ENCODE measurements at regions not wholly inside any gene's neighbourhood (a gene's known extent, or its start where the extent isn't known, plus 50 kb on each side); places are given as distances from the start of the nearest gene placed in this dataset.
A peak's percentile ranks its signal among the peaks of the same experiment; 100 is the strongest.
"Not testable (repeated sequence)": the region's sequence is repeated elsewhere in the genome, so short reads cannot be mapped to it uniquely, and the experiment has no call there.

GRCh38 chr22:45077826-45078334 is 68.1 kb upstream of the PHF21B start:
- Histone ChIP-seq H3K4me3 (ENCODE audit: low read length in 2 of 2) (no peak overlapping the region), H3K27ac (ENCODE audit: low read depth in 1 of 2, low read length in 1 of 2) (no peak overlapping the region), H3K4me1 (ENCODE audit: control insufficient read depth in 2 of 2, insufficient read depth in 2 of 2, low read length in 2 of 2) (no peaks in the 10 kb centered on the region), H3K9me3 (ENCODE audit: control insufficient read depth in 2 of 2, insufficient read depth in 1 of 2, low read length in 1 of 2) (peaks cover 3% of the 10 kb centered on the region in 2 donors), H3K36me3 (ENCODE audit: control insufficient read depth in 2 of 2, insufficient read depth in 2 of 2, low read length in 1 of 2) (no peaks in the 10 kb centered on the region), H3K27me3 (ENCODE audit: control insufficient read depth in 2 of 2, insufficient read depth in 1 of 2, low read length in 1 of 2) (peaks cover 0 to 43% of the 10 kb centered on the region in 2 donors)
- DNase-seq (ENCODE audit: low read depth in 6 of 9, low spot score in 9 of 9), result no peak
- 64% methylated on average over 25 of the region's 25 CpGs for WGBS

- Histone ChIP-seq H3K27me3 (ENCODE audit: control insufficient read depth in 2 of 2, insufficient read depth in 1 of 2, low read length in 1 of 2) (peaks cover 0 to 10% of the 10 kb centered on the region in 2 donors), H3K4me3 (ENCODE audit: low read length in 2 of 2) (no peak overlapping the region), H3K4me1 (ENCODE audit: control insufficient read depth in 2 of 2, insufficient read depth in 2 of 2, low read length in 2 of 2) (no peaks in the 10 kb centered on the region), H3K36me3 (ENCODE audit: control insufficient read depth in 2 of 2, insufficient read depth in 2 of 2, low read length in 1 of 2) (no peaks in the 10 kb centered on the region), H3K27ac (ENCODE audit: low read depth in 1 of 2, low read length in 1 of 2) (no peak overlapping the region), H3K9me3 (ENCODE audit: control insufficient read depth in 2 of 2, insufficient read depth in 1 of 2, low read length in 1 of 2) (peaks cover 0 to 3% of the 10 kb centered on the region in 2 donors)
- peak in 2 of 9 donors; percentile 35 to 39 for DNase-seq (ENCODE audit: low read depth in 6 of 9, low spot score in 9 of 9)
- 45% methylated on average over 9 of the region's 9 CpGs for WGBS
These were observed 73.0 kb upstream of the PHF21B start for GRCh38 chr22:45082795-45083194.

GRCh38 chr22:45083659-45084305 is 74.0 kb upstream of the PHF21B start:
- Histone ChIP-seq H3K4me1 (ENCODE audit: control insufficient read depth in 2 of 2, insufficient read depth in 2 of 2, low read length in 2 of 2) (no peaks in the 10 kb centered on the region), H3K27me3 (ENCODE audit: control insufficient read depth in 2 of 2, insufficient read depth in 1 of 2, low read length in 1 of 2) (no peaks in the 10 kb centered on the region), H3K27ac (ENCODE audit: low read depth in 1 of 2, low read length in 1 of 2) (no peak overlapping the region), H3K9me3 (ENCODE audit: control insufficient read depth in 2 of 2, insufficient read depth in 1 of 2, low read length in 1 of 2) (peaks cover 0 to 3% of the 10 kb centered on the region in 2 donors), H3K36me3 (ENCODE audit: control insufficient read depth in 2 of 2, insufficient read depth in 2 of 2, low read length in 1 of 2) (no peaks in the 10 kb centered on the region), H3K4me3 (ENCODE audit: low read length in 2 of 2) (no peak overlapping the region)
- no peak for DNase-seq (ENCODE audit: low read depth in 6 of 9, low spot score in 9 of 9)
- WGBS, result 95% methylated on average over 6 of the region's 6 CpGs

GRCh38 chr22:45084400-45084920 is 74.7 kb upstream of the PHF21B start:
- no peak for DNase-seq (ENCODE audit: low read depth in 6 of 9, low spot score in 9 of 9)
- H3K36me3 ChIP-seq (ENCODE audit: control insufficient read depth in 2 of 2, insufficient read depth in 2 of 2, low read length in 1 of 2), result no peaks in the 10 kb centered on the region
- H3K9me3 ChIP-seq (ENCODE audit: control insufficient read depth in 2 of 2, insufficient read depth in 1 of 2, low read length in 1 of 2), result peaks cover 0 to 2% of the 10 kb centered on the region in 2 donors
- H3K4me1 ChIP-seq (ENCODE audit: control insufficient read depth in 2 of 2, insufficient read depth in 2 of 2, low read length in 2 of 2), result no peaks in the 10 kb centered on the region
- H3K27me3 ChIP-seq (ENCODE audit: control insufficient read depth in 2 of 2, insufficient read depth in 1 of 2, low read length in 1 of 2), result no peaks in the 10 kb centered on the region
- no peak overlapping the region for H3K4me3 ChIP-seq (ENCODE audit: low read length in 2 of 2)
- no peak overlapping the region for H3K27ac ChIP-seq (ENCODE audit: low read depth in 1 of 2, low read length in 1 of 2)
- 97% methylated on average over 5 of the region's 5 CpGs for WGBS

GRCh38 chr22:45087802-45088201 is 75.9 kb upstream of the NUP50 start:
- no peaks in the 10 kb centered on the region for H3K36me3 ChIP-seq (ENCODE audit: control insufficient read depth in 2 of 2, insufficient read depth in 2 of 2, low read length in 1 of 2)
- H3K4me1 ChIP-seq (ENCODE audit: control insufficient read depth in 2 of 2, insufficient read depth in 2 of 2, low read length in 2 of 2), result no peaks in the 10 kb centered on the region
- no peak for DNase-seq (ENCODE audit: low read depth in 6 of 9, low spot score in 9 of 9)
- no peak overlapping the region for H3K27ac ChIP-seq (ENCODE audit: low read depth in 1 of 2, low read length in 1 of 2)
- H3K9me3 ChIP-seq (ENCODE audit: control insufficient read depth in 2 of 2, insufficient read depth in 1 of 2, low read length in 1 of 2), result no peaks in the 10 kb centered on the region
- WGBS, result 96% methylated on average over 5 of the region's 5 CpGs
- no peak overlapping the region for H3K4me3 ChIP-seq (ENCODE audit: low read length in 2 of 2)
- peaks cover 0 to 10% of the 10 kb centered on the region in 2 donors for H3K27me3 ChIP-seq (ENCODE audit: control insufficient read depth in 2 of 2, insufficient read depth in 1 of 2, low read length in 1 of 2)

GRCh38 chr22:45088576-45088975 is 75.1 kb upstream of the NUP50 start:
- Histone ChIP-seq H3K4me3 (ENCODE audit: low read length in 2 of 2) (no peak overlapping the region), H3K27me3 (ENCODE audit: control insufficient read depth in 2 of 2, insufficient read depth in 1 of 2, low read length in 1 of 2) (peaks cover 0 to 10% of the 10 kb centered on the region in 2 donors), H3K9me3 (ENCODE audit: control insufficient read depth in 2 of 2, insufficient read depth in 1 of 2, low read length in 1 of 2) (no peaks in the 10 kb centered on the region), H3K4me1 (ENCODE audit: control insufficient read depth in 2 of 2, insufficient read depth in 2 of 2, low read length in 2 of 2) (no peaks in the 10 kb centered on the region), H3K27ac (ENCODE audit: low read depth in 1 of 2, low read length in 1 of 2) (no peak overlapping the region), H3K36me3 (ENCODE audit: control insufficient read depth in 2 of 2, insufficient read depth in 2 of 2, low read length in 1 of 2) (no peaks in the 10 kb centered on the region)
- DNase-seq (ENCODE audit: low read depth in 6 of 9, low spot score in 9 of 9), result no peak
- WGBS, result 76% methylated on average over 2 of the region's 2 CpGs

- DNase-seq (ENCODE audit: low read depth in 6 of 9, low spot score in 9 of 9), result no peak
- Histone ChIP-seq H3K4me1 (ENCODE audit: control insufficient read depth in 2 of 2, insufficient read depth in 2 of 2, low read length in 2 of 2) (no peaks in the 10 kb centered on the region), H3K27me3 (ENCODE audit: control insufficient read depth in 2 of 2, insufficient read depth in 1 of 2, low read length in 1 of 2) (peaks cover 0 to 10% of the 10 kb centered on the region in 2 donors), H3K27ac (ENCODE audit: low read depth in 1 of 2, low read length in 1 of 2) (no peak overlapping the region), H3K36me3 (ENCODE audit: control insufficient read depth in 2 of 2, insufficient read depth in 2 of 2, low read length in 1 of 2) (no peaks in the 10 kb centered on the region), H3K9me3 (ENCODE audit: control insufficient read depth in 2 of 2, insufficient read depth in 1 of 2, low read length in 1 of 2) (no peaks in the 10 kb centered on the region), H3K4me3 (ENCODE audit: low read length in 2 of 2) (no peak overlapping the region)
- WGBS, result 50% methylated on average over 10 of the region's 10 CpGs
These were observed 73.2 kb upstream of the NUP50 start for GRCh38 chr22:45090497-45090910.

- H3K4me3 ChIP-seq (ENCODE audit: low read length in 2 of 2), result no peak overlapping the region
These were observed 72.4 kb upstream of the NUP50 start for GRCh38 chr22:45091254-45091854.

GRCh38 chr22:45091875-45092274 is 71.8 kb upstream of the NUP50 start:
- not testable (repeated sequence) for H3K27ac ChIP-seq (ENCODE audit: low read depth in 1 of 2, low read length in 1 of 2); DNase-seq (ENCODE audit: low read depth in 6 of 9, low spot score in 9 of 9); H3K9me3 ChIP-seq (ENCODE audit: control insufficient read depth in 2 of 2, insufficient read depth in 1 of 2, low read length in 1 of 2); H3K36me3 ChIP-seq (ENCODE audit: control insufficient read depth in 2 of 2, insufficient read depth in 2 of 2, low read length in 1 of 2); H3K4me1 ChIP-seq (ENCODE audit: control insufficient read depth in 2 of 2, insufficient read depth in 2 of 2, low read length in 2 of 2); H3K4me3 ChIP-seq (ENCODE audit: low read length in 2 of 2)
- H3K27me3 ChIP-seq (ENCODE audit: control insufficient read depth in 2 of 2, insufficient read depth in 1 of 2, low read length in 1 of 2), result peaks cover 0 to 12% of the 10 kb centered on the region in 2 donors
- whole genome bisulfite sequencing, result 93% methylated on average over 20 of the region's 20 CpGs

More at GRCh38 chr22:45091254-45091854, 72.4 kb upstream of the NUP50 start:
- DNase-seq (ENCODE audit: low read depth in 6 of 9, low spot score in 9 of 9), result no peak
- Histone ChIP-seq H3K27me3 (ENCODE audit: control insufficient read depth in 2 of 2, insufficient read depth in 1 of 2, low read length in 1 of 2) (peaks cover 0 to 12% of the 10 kb centered on the region in 2 donors), H3K27ac (ENCODE audit: low read depth in 1 of 2, low read length in 1 of 2) (no peak overlapping the region), H3K9me3 (ENCODE audit: control insufficient read depth in 2 of 2, insufficient read depth in 1 of 2, low read length in 1 of 2) (no peaks in the 10 kb centered on the region), H3K36me3 (ENCODE audit: control insufficient read depth in 2 of 2, insufficient read depth in 2 of 2, low read length in 1 of 2) (no peaks in the 10 kb centered on the region), H3K4me1 (ENCODE audit: control insufficient read depth in 2 of 2, insufficient read depth in 2 of 2, low read length in 2 of 2) (no peaks in the 10 kb centered on the region)
- WGBS, result 87% methylated on average over 33 of the region's 33 CpGs
